IPS-15b (cell line): ENCODE measurements at regions not wholly inside any gene's neighbourhood (a gene's known extent, or its start where the extent isn't known, plus 50 kb on each side); places are given as distances from the start of the nearest gene placed in this dataset.

ENCODE experiments used
- H3K27me3 ChIP-seq: one replicate; pipeline ENCODE4 v1.6.1; 2013; ENCODE audit warnings: low read length; ENCODE audit not compliant: control insufficient read depth, insufficient read depth
- H3K36me3 ChIP-seq: one replicate; pipeline ENCODE4 v1.6.1; 2013; ENCODE audit warnings: low read length; ENCODE audit not compliant: control insufficient read depth, insufficient read depth
- H3K4me1 ChIP-seq: one replicate; pipeline ENCODE4 v1.6.1; 2013; ENCODE audit warnings: mild to moderate bottlenecking, low read length; ENCODE audit not compliant: control insufficient read depth, insufficient read depth
- H3K4me3 ChIP-seq: one replicate; pipeline ENCODE4 v1.5.1; 2013; ENCODE audit warnings: low read depth, low read length
- H3K9ac ChIP-seq: one replicate; pipeline ENCODE4 v1.6.1; 2013; ENCODE audit warnings: low read depth, mild to moderate bottlenecking, low read length
- H3K9me3 ChIP-seq: one replicate; pipeline ENCODE4 v1.6.1; 2013; ENCODE audit warnings: mild to moderate bottlenecking, low read length; ENCODE audit not compliant: control insufficient read depth, insufficient read depth

DNA sequence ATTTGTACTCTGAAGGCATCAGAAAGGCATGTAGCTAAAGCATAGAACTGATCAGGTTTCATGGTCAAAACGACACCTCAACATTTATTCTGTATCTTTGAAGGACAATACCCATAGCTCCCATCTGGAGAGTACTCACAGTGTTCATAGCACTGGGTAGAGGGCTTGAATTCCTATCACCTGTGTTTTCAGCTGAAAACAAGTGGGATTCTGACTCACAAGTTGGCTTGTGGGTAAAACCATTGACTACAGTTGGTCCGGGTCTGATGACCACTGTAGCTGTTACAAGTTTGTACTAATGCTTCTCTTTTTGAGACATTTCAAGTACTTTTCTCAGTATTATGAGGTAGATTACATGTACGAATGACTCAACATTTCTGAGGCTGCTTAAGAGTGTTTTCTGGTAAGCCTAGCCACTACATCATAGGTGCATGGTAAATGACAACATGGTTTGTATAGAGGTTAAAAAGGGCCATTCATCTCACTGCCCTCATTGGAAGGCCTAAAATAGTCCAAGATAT, 68.6 kb upstream of the PELI1 start:
- no peaks in the 10 kb centered on the region for H3K36me3 ChIP-seq
- H3K9me3 ChIP-seq: no peaks in the 10 kb centered on the region
- H3K4me1 ChIP-seq: peaks cover 16% of the 10 kb centered on the region
- H3K9ac ChIP-seq: no peak overlapping the region
- no peak overlapping the region for H3K4me3 ChIP-seq
- H3K27me3 ChIP-seq: no peaks in the 10 kb centered on the region

DNA sequence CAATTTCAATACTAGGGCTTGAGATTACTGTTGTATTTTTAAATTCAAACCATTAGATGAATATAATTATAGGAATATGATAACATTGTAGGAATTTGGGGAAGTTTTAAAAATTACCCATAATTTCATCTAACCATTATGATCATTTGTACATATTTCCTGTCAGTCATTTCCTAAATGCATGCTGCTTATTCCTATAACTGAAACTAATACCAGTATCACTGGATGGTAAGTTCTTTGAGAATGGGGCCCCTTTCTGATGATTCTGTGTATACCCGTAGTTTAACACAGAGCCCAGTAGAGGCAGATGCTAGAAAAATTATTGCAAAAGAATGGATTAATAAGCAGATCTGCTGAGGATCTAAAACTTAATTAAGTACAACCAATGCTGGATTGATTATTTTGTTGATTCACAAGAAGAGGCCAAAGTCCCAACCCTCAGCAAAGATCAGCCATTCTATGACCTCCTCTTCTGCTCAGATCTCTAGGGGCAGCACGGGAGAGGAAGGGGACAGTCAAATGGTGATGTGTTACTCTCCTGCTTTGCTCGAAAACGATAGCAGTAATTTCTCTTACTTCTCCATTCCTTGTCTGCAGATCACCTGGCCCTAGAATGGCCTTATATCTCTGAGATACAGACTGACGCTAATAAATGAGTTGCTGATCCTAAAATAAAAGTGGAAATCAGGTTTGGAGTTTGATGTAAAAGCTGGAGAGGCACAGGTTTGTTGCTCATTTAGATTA, 69.5 kb upstream of the PELI1 start:
- Histone ChIP-seq H3K9ac (no peak overlapping the region), H3K4me3 (no peak overlapping the region)

DNA sequence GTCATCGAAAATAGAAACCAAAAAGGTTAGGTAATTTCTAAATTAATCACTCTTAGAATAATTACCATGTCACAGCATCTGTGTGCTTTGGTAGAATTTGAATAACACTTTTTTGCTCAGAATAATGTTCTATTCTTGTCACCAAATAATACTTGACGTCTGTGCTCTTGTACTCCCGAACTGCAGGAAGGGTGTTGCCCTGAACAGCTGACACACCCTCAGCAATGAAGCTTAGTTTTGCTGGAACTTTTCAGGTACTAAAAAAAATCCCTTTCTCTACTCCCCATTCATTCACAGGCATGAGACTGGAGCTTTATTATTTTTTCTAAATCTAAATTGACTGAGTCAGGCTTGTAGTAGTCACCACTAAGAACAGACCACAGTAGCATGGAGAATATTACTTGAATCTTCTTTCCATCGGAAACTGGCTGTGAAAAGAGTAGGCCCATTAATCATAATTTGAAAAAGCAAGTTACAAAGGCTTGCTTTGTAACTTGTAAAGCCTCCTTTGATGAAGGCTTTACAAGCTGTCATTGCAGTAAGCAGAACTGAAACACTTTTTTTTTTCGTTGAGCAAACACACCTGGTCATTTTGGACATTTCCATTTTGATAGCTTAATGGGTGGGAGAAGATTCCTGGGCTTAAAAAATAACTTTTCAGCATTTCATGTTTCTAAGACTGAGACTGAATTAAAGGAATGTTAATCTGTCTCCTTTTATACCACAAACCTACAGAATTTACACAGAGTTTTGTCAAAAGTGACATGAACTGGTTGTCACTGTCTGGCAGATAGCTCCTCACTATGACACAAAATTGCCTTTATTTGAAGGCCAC, 70.3 kb upstream of the PELI1 start:
- Histone ChIP-seq H3K9me3 (no peaks in the 10 kb centered on the region), H3K4me1 (peaks cover 16% of the 10 kb centered on the region), H3K36me3 (no peaks in the 10 kb centered on the region), H3K9ac (no peak overlapping the region), H3K4me3 (no peak overlapping the region), H3K27me3 (no peaks in the 10 kb centered on the region)

More for the DNA sequence above, 69.5 kb upstream of the PELI1 start:
- Histone ChIP-seq H3K9me3 (no peaks in the 10 kb centered on the region), H3K36me3 (no peaks in the 10 kb centered on the region), H3K27me3 (no peaks in the 10 kb centered on the region), H3K4me1 (peaks cover 16% of the 10 kb centered on the region)

DNA sequence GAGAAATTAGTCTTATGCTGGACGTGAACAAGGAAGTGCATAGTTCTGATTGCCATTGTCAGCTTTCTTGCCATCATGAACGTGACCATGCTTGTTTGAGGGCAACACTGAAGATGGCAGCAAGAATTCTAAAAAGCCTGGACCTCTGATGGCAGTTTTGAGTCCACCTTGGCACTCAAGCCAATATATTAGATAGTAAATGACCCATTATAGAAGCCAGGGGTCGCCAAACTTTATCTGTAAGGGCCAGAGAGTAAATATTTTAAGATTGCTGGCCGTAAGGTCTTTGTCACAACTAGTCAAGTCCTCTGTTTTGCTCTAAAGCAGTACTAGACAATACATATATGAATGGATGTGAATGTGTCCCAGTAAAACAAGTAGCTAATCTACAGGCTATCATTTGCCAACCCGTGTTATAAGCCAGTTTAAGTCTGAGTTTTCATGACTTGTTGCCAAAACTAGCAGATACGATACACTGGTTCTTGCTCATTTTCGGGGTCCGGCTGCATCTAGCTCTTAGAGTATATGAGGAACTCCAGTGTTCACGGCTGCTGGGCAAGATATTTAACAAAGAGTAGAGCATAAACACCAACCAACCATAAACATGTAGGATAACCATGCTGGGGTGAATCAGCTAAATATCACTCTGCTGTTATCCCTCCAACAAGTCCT, 73.1 kb upstream of the PELI1 start:
- Histone ChIP-seq H3K4me3 (no peak overlapping the region), H3K36me3 (no peaks in the 10 kb centered on the region), H3K4me1 (peaks cover 28% of the 10 kb centered on the region), H3K9ac (no peak overlapping the region), H3K27me3 (no peaks in the 10 kb centered on the region), H3K9me3 (no peaks in the 10 kb centered on the region)

DNA sequence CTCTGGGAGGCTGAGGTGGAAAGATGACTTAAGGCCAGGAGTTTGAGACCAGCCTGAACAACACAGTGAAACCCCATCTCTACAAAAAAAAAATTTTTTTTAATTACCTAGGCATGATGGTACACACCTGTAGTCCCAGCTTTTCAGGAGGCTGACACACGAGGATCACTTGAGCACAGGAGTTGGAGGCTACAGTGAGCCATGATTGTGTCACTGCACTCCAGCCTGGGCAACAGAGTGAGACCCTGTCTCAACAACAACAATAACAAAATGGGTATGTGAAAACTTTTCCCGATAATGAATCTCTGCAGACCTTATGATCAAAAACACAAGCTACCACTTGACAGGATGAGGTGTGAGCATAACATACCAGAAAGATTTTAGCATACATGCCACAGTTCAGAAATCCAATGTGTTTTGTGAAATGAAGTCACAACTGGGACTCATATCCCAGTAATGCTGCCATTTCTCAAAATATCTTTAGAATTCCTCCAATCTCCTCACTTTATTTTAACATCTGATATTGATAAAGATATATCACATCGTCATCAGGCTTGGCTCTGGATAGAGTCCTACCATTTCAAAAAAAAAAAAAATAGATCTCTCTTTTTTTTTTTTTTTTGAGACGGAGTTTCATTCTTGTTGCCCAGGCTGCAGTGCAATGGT, 74.0 kb upstream of the PELI1 start:
- Histone ChIP-seq H3K9ac (no peak overlapping the region), H3K36me3 (no peaks in the 10 kb centered on the region), H3K27me3 (no peaks in the 10 kb centered on the region), H3K9me3 (no peaks in the 10 kb centered on the region), H3K4me3 (no peak overlapping the region), H3K4me1 (peaks cover 23% of the 10 kb centered on the region)

DNA sequence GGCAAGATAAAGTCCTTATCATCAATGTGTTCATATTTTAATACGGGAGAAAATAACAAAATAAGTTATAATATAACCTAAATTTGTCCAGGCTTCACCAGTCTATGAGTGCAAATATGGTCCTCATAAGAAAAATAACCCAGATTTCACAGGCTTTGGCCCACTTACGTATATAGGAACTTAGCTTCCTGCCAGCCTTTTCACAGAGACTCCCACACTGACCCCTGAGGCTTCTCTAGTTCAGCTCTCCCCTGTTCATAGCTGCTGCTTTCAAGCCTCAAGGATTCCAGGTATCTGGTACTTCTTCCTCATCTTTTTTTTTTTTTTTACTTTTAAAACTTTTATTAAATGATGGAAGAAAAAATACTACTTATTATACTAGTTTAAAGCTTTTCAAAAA, 74.9 kb upstream of the PELI1 start:
- H3K36me3 ChIP-seq: no peaks in the 10 kb centered on the region
- no peaks in the 10 kb centered on the region for H3K9me3 ChIP-seq
- H3K4me3 ChIP-seq: no peak overlapping the region
- H3K4me1 ChIP-seq: peaks cover 18% of the 10 kb centered on the region
- no peaks in the 10 kb centered on the region for H3K27me3 ChIP-seq
- H3K9ac ChIP-seq: no peak overlapping the region

DNA sequence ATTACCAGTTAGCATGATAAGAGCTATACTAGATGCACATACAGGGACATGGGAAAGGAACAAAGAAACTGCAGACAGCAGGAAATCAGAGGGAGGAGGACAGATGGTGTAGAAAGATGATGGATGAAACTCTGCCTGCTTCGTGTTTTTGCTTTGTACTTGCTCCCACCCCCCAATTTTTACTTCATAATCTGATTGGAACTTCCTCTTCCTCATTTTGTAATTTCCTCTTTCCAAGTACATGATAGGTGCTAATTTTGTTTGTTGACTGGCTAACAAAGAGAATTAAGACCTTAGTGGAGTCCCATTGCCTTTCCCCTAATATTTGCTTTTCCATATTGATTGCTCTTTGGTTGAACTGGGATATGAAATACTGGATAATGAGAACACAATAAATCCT, 76.0 kb upstream of the PELI1 start:
- peak overlapping the region; percentile 8 for H3K9ac ChIP-seq
- H3K9me3 ChIP-seq: no peaks in the 10 kb centered on the region
- no peaks in the 10 kb centered on the region for H3K27me3 ChIP-seq
- no peaks in the 10 kb centered on the region for H3K36me3 ChIP-seq
- no peak overlapping the region for H3K4me3 ChIP-seq
- H3K4me1 ChIP-seq: peaks cover 12% of the 10 kb centered on the region

DNA sequence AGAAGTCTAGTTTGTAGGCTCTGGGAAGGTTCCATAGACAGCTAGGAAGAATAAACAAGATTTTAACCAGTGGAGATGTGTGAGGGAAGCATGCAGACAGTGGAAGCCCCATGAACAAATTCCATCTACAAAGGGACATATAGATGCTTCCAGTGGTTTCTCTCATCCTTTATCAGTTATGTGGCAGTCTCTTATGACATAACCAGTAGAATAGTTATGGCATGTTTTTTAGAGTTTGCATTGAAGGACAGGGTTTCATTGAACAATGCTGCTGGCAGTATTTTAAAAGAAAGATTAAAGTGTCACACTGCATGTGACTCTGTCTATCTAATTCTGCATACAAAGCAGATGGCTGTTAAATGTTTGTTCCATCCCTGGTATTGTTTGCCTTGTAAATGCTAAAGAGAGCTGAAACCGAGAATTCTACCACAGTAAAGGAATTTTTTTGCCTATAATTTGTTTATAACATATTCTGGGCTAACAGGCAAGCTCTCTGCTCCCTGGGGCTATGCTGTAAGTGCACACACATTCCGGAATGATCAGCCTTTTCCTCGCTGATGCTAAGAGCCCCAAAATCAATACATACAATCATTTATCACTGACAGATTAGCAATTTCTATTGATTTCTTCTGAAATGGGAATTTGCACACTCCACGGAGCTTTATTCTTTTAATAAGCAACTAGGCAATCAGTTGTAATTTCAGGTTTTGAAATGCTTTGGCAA, 76.8 kb upstream of the PELI1 start:
- no peaks in the 10 kb centered on the region for H3K27me3 ChIP-seq
- H3K9ac ChIP-seq: no peak overlapping the region
- peaks cover 12% of the 10 kb centered on the region for H3K4me1 ChIP-seq
- no peaks in the 10 kb centered on the region for H3K36me3 ChIP-seq
- H3K9me3 ChIP-seq: no peaks in the 10 kb centered on the region
- H3K4me3 ChIP-seq: no peak overlapping the region

DNA sequence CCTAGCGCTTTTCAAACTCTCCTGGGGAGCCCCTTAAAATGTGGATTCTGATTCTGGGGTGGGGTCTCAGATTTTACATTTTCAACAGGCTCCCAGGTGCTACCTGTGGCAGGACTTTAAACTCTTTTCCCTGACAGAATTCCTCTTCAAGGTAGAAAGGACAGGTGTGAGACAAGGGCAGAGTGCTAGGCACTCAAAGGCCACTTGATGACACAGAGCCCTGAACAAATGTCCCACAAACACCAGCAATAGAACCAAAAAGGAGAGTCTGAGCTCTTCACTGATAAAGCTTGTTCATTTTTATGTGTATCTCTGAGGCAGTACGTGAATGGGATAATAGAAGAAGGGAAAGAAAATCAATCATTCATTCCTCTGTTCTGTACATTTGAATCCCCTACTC, 77.7 kb upstream of the PELI1 start:
- Histone ChIP-seq H3K9me3 (no peaks in the 10 kb centered on the region), H3K4me3 (no peak overlapping the region), H3K4me1 (peaks cover 13% of the 10 kb centered on the region), H3K27me3 (no peaks in the 10 kb centered on the region), H3K36me3 (no peaks in the 10 kb centered on the region), H3K9ac (no peak overlapping the region)

DNA sequence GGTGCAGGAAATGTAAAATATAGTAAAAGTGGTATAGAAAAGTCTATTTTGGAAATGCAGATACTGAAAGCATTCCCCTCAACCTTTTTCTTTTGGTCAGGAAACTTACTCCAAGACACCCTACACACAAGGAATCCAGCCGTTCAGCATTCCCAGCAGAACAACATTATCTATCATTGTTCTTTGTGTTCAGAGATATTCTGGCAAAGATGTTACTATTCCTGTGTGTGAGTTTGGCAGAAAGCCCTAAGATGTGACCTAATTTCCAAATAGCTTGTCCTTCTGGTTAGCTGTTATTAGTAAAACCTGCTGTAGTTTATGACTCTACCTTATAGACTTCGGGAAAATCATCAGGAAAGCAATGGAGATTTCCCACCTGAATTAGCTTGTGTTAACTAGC, 78.1 kb upstream of the PELI1 start:
- H3K4me1 ChIP-seq: peaks cover 17% of the 10 kb centered on the region
- no peak overlapping the region for H3K4me3 ChIP-seq
- H3K27me3 ChIP-seq: no peaks in the 10 kb centered on the region
- H3K36me3 ChIP-seq: no peaks in the 10 kb centered on the region
- no peaks in the 10 kb centered on the region for H3K9me3 ChIP-seq
- no peak overlapping the region for H3K9ac ChIP-seq

DNA sequence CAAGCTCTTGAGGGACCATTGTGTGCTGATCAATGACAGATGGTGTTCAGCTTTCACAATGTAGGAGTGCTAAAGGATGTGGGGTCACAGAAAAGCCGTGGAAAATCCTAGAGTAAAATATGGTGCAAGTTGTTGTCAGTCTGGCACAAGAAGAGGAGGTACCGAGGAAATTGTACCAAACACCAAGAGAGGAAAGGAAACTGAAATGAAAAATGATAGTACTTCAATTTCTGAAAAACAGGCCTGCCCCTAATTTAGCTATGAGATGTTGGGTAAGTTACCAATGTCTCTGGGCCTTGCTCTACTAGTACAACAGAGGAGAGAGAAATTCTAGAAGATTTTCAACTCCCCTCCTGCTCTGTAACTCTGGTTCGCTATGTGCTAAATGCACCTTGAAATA, 78.8 kb upstream of the PELI1 start:
- peaks cover 23% of the 10 kb centered on the region for H3K4me1 ChIP-seq
- no peaks in the 10 kb centered on the region for H3K27me3 ChIP-seq
- no peaks in the 10 kb centered on the region for H3K9me3 ChIP-seq
- no peak overlapping the region for H3K9ac ChIP-seq
- no peaks in the 10 kb centered on the region for H3K36me3 ChIP-seq
- no peak overlapping the region for H3K4me3 ChIP-seq
